IMR-90 (cell line): ENCODE measurements at regions not wholly inside any gene's neighbourhood (a gene's known extent, or its start where the extent isn't known, plus 50 kb on each side); places are given as distances from the start of the nearest gene placed in this dataset.

ENCODE experiments used
- ATAC-seq: fragments of 200-7000 bp; cut with Tn5 transposase; 2 replicates; pipeline ENCODE4 v1.9.1; 2020; ENCODE audit warnings: low read depth, mild to moderate bottlenecking, moderate library complexity
- BruUV-seq: library from RNA; stranded (reverse); fragments of 400-500 nt; replicated peaks from 2 replicates; lab custom pipeline; 2021; lab: Mats Ljungman, UMichigan
- CTCF ChIA-PET: fragments of 300-600 bp; formaldehyde crosslinking; extraction: SDS; loops from one replicate; lab custom pipeline; 2021; ENCODE audit warnings: antibody characterized with exemption; lab: Yijun Ruan, JAX
- POLR2A ChIA-PET: fragments of 300-600 bp; sonication (Branson Sonifier 250); formaldehyde crosslinking; loops from one replicate; lab custom pipeline; 2022; ENCODE audit warnings: antibody characterized with exemption; ENCODE audit not compliant: unreplicated experiment; lab: Charles Lee
- DNase-seq: peaks from one replicate; pipeline ENCODE4 v3.0.0; 2013
- H2AFZ ChIP-seq: replicated peaks from 2 replicates; pipeline ENCODE3; 2013; ENCODE audit warnings: low read length, mild to moderate bottlenecking; ENCODE audit not compliant: poor library complexity
- H2AK5ac ChIP-seq: 2 replicates; pipeline ENCODE4 v1.6.1; 2013; ENCODE audit warnings: low read depth, low read length, inconsistent platforms
- H2AK9ac ChIP-seq: replicated peaks from 2 replicates; pipeline ENCODE3; 2013; ENCODE audit warnings: mild to moderate bottlenecking, low read depth, low read length, moderate library complexity; ENCODE audit not compliant: poor library complexity
- H2BK120ac ChIP-seq: 2 replicates; pipeline ENCODE4 v1.6.1; 2013; ENCODE audit warnings: low read depth, low read length, inconsistent platforms
- H2BK15ac ChIP-seq: 3 replicates; pipeline ENCODE4 v1.6.1; 2013; ENCODE audit warnings: low read depth, low read length, inconsistent platforms
- H2BK20ac ChIP-seq: 2 replicates; pipeline ENCODE4 v1.6.1; 2013; ENCODE audit warnings: low read depth, mild to moderate bottlenecking, inconsistent platforms, low read length, moderate library complexity
- H2BK5ac ChIP-seq: 2 replicates; pipeline ENCODE4 v1.6.1; 2013; ENCODE audit warnings: mild to moderate bottlenecking, low read depth, low read length, inconsistent platforms; ENCODE audit not compliant: poor library complexity, severe bottlenecking
- H3K14ac ChIP-seq: replicated peaks from 2 replicates; pipeline ENCODE4 v1.6.1; 2013; ENCODE audit warnings: low read depth, low read length, inconsistent platforms
- H3K18ac ChIP-seq: 2 replicates; pipeline ENCODE4 v1.6.1; 2013; ENCODE audit warnings: low read depth, low read length, control low read depth
- H3K23ac ChIP-seq: 2 replicates; pipeline ENCODE4 v1.6.1; 2013; ENCODE audit warnings: low read depth, low read length, inconsistent platforms
- H3K27ac ChIP-seq: 2 replicates; pipeline ENCODE4 v1.5.1; 2013; ENCODE audit warnings: mild to moderate bottlenecking, control low read depth, low read length; ENCODE audit not compliant: insufficient read depth
- H3K27me3 ChIP-seq: 2 replicates; pipeline ENCODE4 v1.6.1; 2013; ENCODE audit warnings: low read length; ENCODE audit not compliant: control insufficient read depth, insufficient read depth
- H3K36me3 ChIP-seq: 2 replicates; pipeline ENCODE4 v1.6.1; 2013; ENCODE audit warnings: low read length, mixed read lengths; ENCODE audit not compliant: control insufficient read depth, insufficient read depth
- H3K4ac ChIP-seq: 2 replicates; pipeline ENCODE4 v1.6.1; 2013; ENCODE audit warnings: low read depth, low read length, inconsistent platforms
- H3K4me1 ChIP-seq: 2 replicates; pipeline ENCODE4 v1.6.1; 2013; ENCODE audit warnings: low read length, mixed read lengths; ENCODE audit not compliant: control insufficient read depth, insufficient read depth
- H3K4me2 ChIP-seq: 2 replicates; pipeline ENCODE4 v1.6.1; 2013; ENCODE audit warnings: low read depth, mild to moderate bottlenecking, control low read depth, low read length, moderate library complexity
- H3K4me3 ChIP-seq: 2 replicates; pipeline ENCODE4 v1.5.1; 2013; ENCODE audit warnings: low read depth, mild to moderate bottlenecking, control low read depth, low read length, moderate library complexity; ENCODE audit not compliant: insufficient read depth
- H3K56ac ChIP-seq: 2 replicates; pipeline ENCODE4 v1.6.1; 2013; ENCODE audit warnings: low read length, inconsistent platforms; ENCODE audit not compliant: insufficient read depth; ENCODE audit errors: extremely low read depth
- H3K79me1 ChIP-seq, 2 experiments: 2 replicates each; pipeline ENCODE4 v1.6.1; 2013; ENCODE audit warnings: low read length in 2 of 2, inconsistent platforms in 1 of 2, low read depth in 1 of 2
- H3K9ac ChIP-seq: 2 replicates; pipeline ENCODE4 v1.6.1; 2013; ENCODE audit warnings: low read depth, low read length, control low read depth
- H3K9me1 ChIP-seq: 2 replicates; pipeline ENCODE4 v1.6.1; 2013; ENCODE audit warnings: low read length, inconsistent platforms; ENCODE audit not compliant: insufficient read depth
- H3K9me3 ChIP-seq: 2 replicates; pipeline ENCODE4 v1.6.1; 2013; ENCODE audit warnings: low read length; ENCODE audit not compliant: control insufficient read depth, insufficient read depth
- H4K20me1 ChIP-seq: 2 replicates; pipeline ENCODE4 v1.6.1; 2013; ENCODE audit warnings: low read length, inconsistent platforms; ENCODE audit not compliant: insufficient read depth
- H4K5ac ChIP-seq: 2 replicates; pipeline ENCODE4 v1.6.1; 2013; ENCODE audit warnings: mild to moderate bottlenecking, low read depth, low read length, control low read depth
- H4K8ac ChIP-seq, 2 experiments: 2 replicates each; pipeline ENCODE4 v1.6.1; 2013; ENCODE audit warnings: low read depth in 2 of 2, low read length in 2 of 2, control low read depth in 1 of 2, inconsistent platforms in 1 of 2
- H4K91ac ChIP-seq: 2 replicates; pipeline ENCODE4 v1.6.1; 2013; ENCODE audit warnings: low read depth, low read length, inconsistent platforms; ENCODE audit not compliant: insufficient read depth
- CHD1 ChIP-seq: IDR thresholded peaks from 2 replicates; pipeline ENCODE4 v1.6.1; 2012; ENCODE audit warnings: low read depth, low read length, improper control_type of control experiment
- FOS ChIP-seq: fragments of 150-350 bp; IDR thresholded peaks from 2 replicates; pipeline ENCODE4 v1.6.1; 2016; ENCODE audit warnings: low read depth, low read length
- MAFK ChIP-seq: IDR thresholded peaks from 2 replicates; pipeline ENCODE4 v1.6.1; 2012; ENCODE audit warnings: low read depth, low read length, improper control_type of control experiment
- MAZ ChIP-seq: IDR thresholded peaks from 2 replicates; pipeline ENCODE4 v1.6.1; 2012; ENCODE audit warnings: low read depth, mild to moderate bottlenecking, low read length, improper control_type of control experiment, moderate library complexity, borderline replicate concordance
- POLR2A ChIP-seq: IDR thresholded peaks from 2 replicates; pipeline ENCODE4 v1.6.1; 2012; ENCODE audit warnings: mild to moderate bottlenecking, low read depth, low read length
- RAD21 ChIP-seq: IDR thresholded peaks from 2 replicates; pipeline ENCODE4 v1.6.1; 2012; ENCODE audit warnings: low read length, improper control_type of control experiment
- RCOR1 ChIP-seq: IDR thresholded peaks from 2 replicates; pipeline ENCODE4 v1.6.1; 2012; ENCODE audit warnings: mild to moderate bottlenecking, low read length, improper control_type of control experiment; ENCODE audit not compliant: insufficient replicate concordance
- RFX5 ChIP-seq: IDR thresholded peaks from 2 replicates; pipeline ENCODE4 v1.8.0; 2012; ENCODE audit warnings: low read depth, mild to moderate bottlenecking, low read length, moderate library complexity
- WGBS, 2 experiments: methylation state at CpG; one replicate each; pipeline versions ENCODE4 v1.1.5 to v1.1.7; 2013; ENCODE audit warnings: missing lambda C conversion rate in 2 of 2; ENCODE audit not compliant: insufficient read length in 1 of 2; ENCODE audit errors: extremely low coverage in 2 of 2; 5-methylcytosine and 5-hydroxymethylcytosine counted together
- dilution Hi-C: fragments of 300-500 bp; cut with HindIII; formaldehyde crosslinking; loops from one replicate; pipeline ENCODE4 v1.14.3; 2018; ENCODE audit warnings: low sequenced_read_pairs; ENCODE audit not compliant: unreplicated experiment
- in situ Hi-C: fragments of 300-500 bp; cut with MboI; formaldehyde crosslinking; loops from 3 replicates; pipeline ENCODE4 v1.14.3; 2019; ENCODE audit warnings: low sequenced_read_pairs, inconsistent platforms, mixed read lengths
- intact Hi-C: fragments of 100-400 bp; cut with micrococcal nuclease; formaldehyde crosslinking; loops from 2 replicates; pipeline ENCODE4 v1.10.0; 2022
- TF ChIP-seq, protein P1 (sequence below): conservative IDR thresholded peaks from 2 replicates; pipeline ENCODE4 v1.5.1; 2012; ENCODE audit warnings: mild to moderate bottlenecking, low read depth, low read length, improper control_type of control experiment
- TF ChIP-seq, protein P2 (sequence below): fragments of 150-350 bp; IDR thresholded peaks from 2 replicates; pipeline ENCODE4 v1.6.1; 2017; ENCODE audit warnings: mild to moderate bottlenecking, antibody characterized with exemption, low read length, low read depth
- TF ChIP-seq, protein P3 (sequence below): fragments of 150-350 bp; IDR thresholded peaks from 2 replicates; pipeline ENCODE4 v1.6.1; 2016; ENCODE audit warnings: low read depth, mild to moderate bottlenecking, low read length, moderate library complexity, borderline replicate concordance

DNA sequence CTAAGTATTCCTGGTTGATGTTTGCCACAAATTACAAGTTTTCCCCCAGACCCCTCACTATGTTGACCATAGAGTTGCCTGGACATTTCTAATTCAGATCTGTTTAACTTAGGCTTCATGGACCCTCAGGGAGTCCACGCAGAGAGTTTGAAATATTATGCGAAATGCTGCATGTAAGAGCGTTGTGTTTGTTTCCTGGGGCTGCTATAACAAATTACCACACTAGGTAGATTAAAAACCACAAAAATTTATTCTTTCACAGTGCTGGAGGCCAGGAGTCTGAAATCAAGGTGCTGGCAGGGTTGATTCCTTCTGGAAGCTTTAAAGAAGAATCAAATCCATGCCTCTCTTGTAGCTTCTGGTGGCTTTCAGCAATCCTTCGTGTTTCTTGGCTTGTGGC lies 177.9 kb upstream of the KITLG start:
- TF ChIP-seq, protein P1, sequence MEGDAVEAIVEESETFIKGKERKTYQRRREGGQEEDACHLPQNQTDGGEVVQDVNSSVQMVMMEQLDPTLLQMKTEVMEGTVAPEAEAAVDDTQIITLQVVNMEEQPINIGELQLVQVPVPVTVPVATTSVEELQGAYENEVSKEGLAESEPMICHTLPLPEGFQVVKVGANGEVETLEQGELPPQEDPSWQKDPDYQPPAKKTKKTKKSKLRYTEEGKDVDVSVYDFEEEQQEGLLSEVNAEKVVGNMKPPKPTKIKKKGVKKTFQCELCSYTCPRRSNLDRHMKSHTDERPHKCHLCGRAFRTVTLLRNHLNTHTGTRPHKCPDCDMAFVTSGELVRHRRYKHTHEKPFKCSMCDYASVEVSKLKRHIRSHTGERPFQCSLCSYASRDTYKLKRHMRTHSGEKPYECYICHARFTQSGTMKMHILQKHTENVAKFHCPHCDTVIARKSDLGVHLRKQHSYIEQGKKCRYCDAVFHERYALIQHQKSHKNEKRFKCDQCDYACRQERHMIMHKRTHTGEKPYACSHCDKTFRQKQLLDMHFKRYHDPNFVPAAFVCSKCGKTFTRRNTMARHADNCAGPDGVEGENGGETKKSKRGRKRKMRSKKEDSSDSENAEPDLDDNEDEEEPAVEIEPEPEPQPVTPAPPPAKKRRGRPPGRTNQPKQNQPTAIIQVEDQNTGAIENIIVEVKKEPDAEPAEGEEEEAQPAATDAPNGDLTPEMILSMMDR = no peak
- TF ChIP-seq MAZ (no peak), RAD21 (no peak), FOS (no peak), POLR2A (no peak), MAFK (no peak), RCOR1 (no peak), RFX5 (no peak), CHD1 (no peak)
- TF ChIP-seq, protein P2, sequence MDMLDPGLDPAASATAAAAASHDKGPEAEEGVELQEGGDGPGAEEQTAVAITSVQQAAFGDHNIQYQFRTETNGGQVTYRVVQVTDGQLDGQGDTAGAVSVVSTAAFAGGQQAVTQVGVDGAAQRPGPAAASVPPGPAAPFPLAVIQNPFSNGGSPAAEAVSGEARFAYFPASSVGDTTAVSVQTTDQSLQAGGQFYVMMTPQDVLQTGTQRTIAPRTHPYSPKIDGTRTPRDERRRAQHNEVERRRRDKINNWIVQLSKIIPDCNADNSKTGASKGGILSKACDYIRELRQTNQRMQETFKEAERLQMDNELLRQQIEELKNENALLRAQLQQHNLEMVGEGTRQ = no peak
- TF ChIP-seq, protein P3, sequence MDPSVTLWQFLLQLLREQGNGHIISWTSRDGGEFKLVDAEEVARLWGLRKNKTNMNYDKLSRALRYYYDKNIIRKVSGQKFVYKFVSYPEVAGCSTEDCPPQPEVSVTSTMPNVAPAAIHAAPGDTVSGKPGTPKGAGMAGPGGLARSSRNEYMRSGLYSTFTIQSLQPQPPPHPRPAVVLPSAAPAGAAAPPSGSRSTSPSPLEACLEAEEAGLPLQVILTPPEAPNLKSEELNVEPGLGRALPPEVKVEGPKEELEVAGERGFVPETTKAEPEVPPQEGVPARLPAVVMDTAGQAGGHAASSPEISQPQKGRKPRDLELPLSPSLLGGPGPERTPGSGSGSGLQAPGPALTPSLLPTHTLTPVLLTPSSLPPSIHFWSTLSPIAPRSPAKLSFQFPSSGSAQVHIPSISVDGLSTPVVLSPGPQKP = no peak
- intact Hi-C loops (no loop called here), in situ Hi-C loops (no loop called here), dilution Hi-C loops (no loop called here)
- Histone ChIP-seq H3K14ac (no peak overlapping the region), H2BK5ac (no peak overlapping the region), H4K5ac (no peak overlapping the region), H3K4me2 (no peak overlapping the region), H2BK120ac (no peak overlapping the region), H3K9me1 (no peaks in the 10 kb centered on the region), H3K56ac (no peak overlapping the region), H3K4ac (no peak overlapping the region), H4K91ac (no peak overlapping the region), H3K27ac (no peak overlapping the region), H3K36me3 (no peaks in the 10 kb centered on the region), H3K27me3 (no peaks in the 10 kb centered on the region; the same call in 1 of the 2 replicates), H2AK5ac (no peak overlapping the region), H3K9ac (no peak overlapping the region), H3K23ac (no peak overlapping the region), H4K8ac (no peak overlapping the region), H2BK20ac (no peak overlapping the region), H3K18ac (no peak overlapping the region), H3K4me1 (no peaks in the 10 kb centered on the region), H4K20me1 (no peaks in the 10 kb centered on the region), H2BK15ac (no peak overlapping the region), H3K4me3 (no peak overlapping the region), H3K9me3 (no peaks in the 10 kb centered on the region), H2AFZ (no peak overlapping the region), H2AK9ac (no peak overlapping the region), H3K79me1 (no peaks in the 10 kb centered on the region)
- DNase-seq (no peak), ATAC-seq (no peak)
- no TSS peak for BruUV-seq
- CTCF ChIA-PET = interaction anchor here (0.5 kb wide), 1 partner anchor 48 kb away, joined by 3 read pairs; no protein-coding TSS in a partner anchor
- POLR2A ChIA-PET = no interaction called here
- 100% methylated on average over 1 of the region's 4 CpGs; no CpG with 5 or more reads in 1 of the 2 experiments for WGBS, 2 experiments
